IMR-90 (cell line): ENCODE measurements at regions not wholly inside any gene's neighbourhood (a gene's known extent, or its start where the extent isn't known, plus 50 kb on each side); places are given as distances from the start of the nearest gene placed in this dataset. TPM values are rescaled to one million over a fixed set of nuclear protein-coding genes. Genes with fewer than 3 reads are reported as not detected.
"Not testable (repeated sequence)": the region's sequence is repeated elsewhere in the genome, so short reads cannot be mapped to it uniquely, and the experiment has no call there.

Experiments
- ATAC-seq: fragments of 200-7000 bp; cut with Tn5 transposase; 2 replicates; pipeline ENCODE4 v1.9.1; 2020; ENCODE audit warnings: low read depth, mild to moderate bottlenecking, moderate library complexity
- BruUV-seq: library from RNA; stranded (reverse); fragments of 400-500 nt; replicated peaks from 2 replicates; lab custom pipeline; 2021; lab: Mats Ljungman, UMichigan
- CTCF ChIA-PET: fragments of 300-600 bp; formaldehyde crosslinking; extraction: SDS; loops from one replicate; lab custom pipeline; 2021; ENCODE audit warnings: antibody characterized with exemption; lab: Yijun Ruan, JAX
- POLR2A ChIA-PET: fragments of 300-600 bp; sonication (Branson Sonifier 250); formaldehyde crosslinking; loops from one replicate; lab custom pipeline; 2022; ENCODE audit warnings: antibody characterized with exemption; ENCODE audit not compliant: unreplicated experiment; lab: Charles Lee
- DNase-seq: peaks from one replicate; pipeline ENCODE4 v3.0.0; 2013
- H2AFZ ChIP-seq: replicated peaks from 2 replicates; pipeline ENCODE3; 2013; ENCODE audit warnings: low read length, mild to moderate bottlenecking; ENCODE audit not compliant: poor library complexity
- H2AK5ac ChIP-seq: 2 replicates; pipeline ENCODE4 v1.6.1; 2013; ENCODE audit warnings: low read depth, low read length, inconsistent platforms
- H2AK9ac ChIP-seq: replicated peaks from 2 replicates; pipeline ENCODE3; 2013; ENCODE audit warnings: mild to moderate bottlenecking, low read depth, low read length, moderate library complexity; ENCODE audit not compliant: poor library complexity
- H2BK120ac ChIP-seq: 2 replicates; pipeline ENCODE4 v1.6.1; 2013; ENCODE audit warnings: low read depth, low read length, inconsistent platforms
- H2BK15ac ChIP-seq: 3 replicates; pipeline ENCODE4 v1.6.1; 2013; ENCODE audit warnings: low read depth, low read length, inconsistent platforms
- H2BK20ac ChIP-seq: 2 replicates; pipeline ENCODE4 v1.6.1; 2013; ENCODE audit warnings: low read depth, mild to moderate bottlenecking, inconsistent platforms, low read length, moderate library complexity
- H2BK5ac ChIP-seq: 2 replicates; pipeline ENCODE4 v1.6.1; 2013; ENCODE audit warnings: mild to moderate bottlenecking, low read depth, low read length, inconsistent platforms; ENCODE audit not compliant: poor library complexity, severe bottlenecking
- H3K14ac ChIP-seq: replicated peaks from 2 replicates; pipeline ENCODE4 v1.6.1; 2013; ENCODE audit warnings: low read depth, low read length, inconsistent platforms
- H3K18ac ChIP-seq: 2 replicates; pipeline ENCODE4 v1.6.1; 2013; ENCODE audit warnings: low read depth, low read length, control low read depth
- H3K23ac ChIP-seq: 2 replicates; pipeline ENCODE4 v1.6.1; 2013; ENCODE audit warnings: low read depth, low read length, inconsistent platforms
- H3K27ac ChIP-seq: 2 replicates; pipeline ENCODE4 v1.5.1; 2013; ENCODE audit warnings: mild to moderate bottlenecking, control low read depth, low read length; ENCODE audit not compliant: insufficient read depth
- H3K27me3 ChIP-seq: 2 replicates; pipeline ENCODE4 v1.6.1; 2013; ENCODE audit warnings: low read length; ENCODE audit not compliant: control insufficient read depth, insufficient read depth
- H3K36me3 ChIP-seq: 2 replicates; pipeline ENCODE4 v1.6.1; 2013; ENCODE audit warnings: low read length, mixed read lengths; ENCODE audit not compliant: control insufficient read depth, insufficient read depth
- H3K4ac ChIP-seq: 2 replicates; pipeline ENCODE4 v1.6.1; 2013; ENCODE audit warnings: low read depth, low read length, inconsistent platforms
- H3K4me1 ChIP-seq: 2 replicates; pipeline ENCODE4 v1.6.1; 2013; ENCODE audit warnings: low read length, mixed read lengths; ENCODE audit not compliant: control insufficient read depth, insufficient read depth
- H3K4me2 ChIP-seq: 2 replicates; pipeline ENCODE4 v1.6.1; 2013; ENCODE audit warnings: low read depth, mild to moderate bottlenecking, control low read depth, low read length, moderate library complexity
- H3K4me3 ChIP-seq: 2 replicates; pipeline ENCODE4 v1.5.1; 2013; ENCODE audit warnings: low read depth, mild to moderate bottlenecking, control low read depth, low read length, moderate library complexity; ENCODE audit not compliant: insufficient read depth
- H3K56ac ChIP-seq: 2 replicates; pipeline ENCODE4 v1.6.1; 2013; ENCODE audit warnings: low read length, inconsistent platforms; ENCODE audit not compliant: insufficient read depth; ENCODE audit errors: extremely low read depth
- H3K79me1 ChIP-seq, 2 experiments: 2 replicates each; pipeline ENCODE4 v1.6.1; 2013; ENCODE audit warnings: low read length in 2 of 2, inconsistent platforms in 1 of 2, low read depth in 1 of 2
- H3K9ac ChIP-seq: 2 replicates; pipeline ENCODE4 v1.6.1; 2013; ENCODE audit warnings: low read depth, low read length, control low read depth
- H3K9me1 ChIP-seq: 2 replicates; pipeline ENCODE4 v1.6.1; 2013; ENCODE audit warnings: low read length, inconsistent platforms; ENCODE audit not compliant: insufficient read depth
- H3K9me3 ChIP-seq: 2 replicates; pipeline ENCODE4 v1.6.1; 2013; ENCODE audit warnings: low read length; ENCODE audit not compliant: control insufficient read depth, insufficient read depth
- H4K20me1 ChIP-seq: 2 replicates; pipeline ENCODE4 v1.6.1; 2013; ENCODE audit warnings: low read length, inconsistent platforms; ENCODE audit not compliant: insufficient read depth
- H4K5ac ChIP-seq: 2 replicates; pipeline ENCODE4 v1.6.1; 2013; ENCODE audit warnings: mild to moderate bottlenecking, low read depth, low read length, control low read depth
- H4K8ac ChIP-seq, 2 experiments: 2 replicates each; pipeline ENCODE4 v1.6.1; 2013; ENCODE audit warnings: low read depth in 2 of 2, low read length in 2 of 2, control low read depth in 1 of 2, inconsistent platforms in 1 of 2
- H4K91ac ChIP-seq: 2 replicates; pipeline ENCODE4 v1.6.1; 2013; ENCODE audit warnings: low read depth, low read length, inconsistent platforms; ENCODE audit not compliant: insufficient read depth
- WGBS, 2 experiments: methylation state at CpG; one replicate each; pipeline versions ENCODE4 v1.1.5 to v1.1.7; 2013; ENCODE audit warnings: missing lambda C conversion rate in 2 of 2; ENCODE audit not compliant: insufficient read length in 1 of 2; ENCODE audit errors: extremely low coverage in 2 of 2; 5-methylcytosine and 5-hydroxymethylcytosine counted together
- dilution Hi-C: fragments of 300-500 bp; cut with HindIII; formaldehyde crosslinking; loops from one replicate; pipeline ENCODE4 v1.14.3; 2018; ENCODE audit warnings: low sequenced_read_pairs; ENCODE audit not compliant: unreplicated experiment
- in situ Hi-C: fragments of 300-500 bp; cut with MboI; formaldehyde crosslinking; loops from 3 replicates; pipeline ENCODE4 v1.14.3; 2019; ENCODE audit warnings: low sequenced_read_pairs, inconsistent platforms, mixed read lengths
- intact Hi-C: fragments of 100-400 bp; cut with micrococcal nuclease; formaldehyde crosslinking; loops from 2 replicates; pipeline ENCODE4 v1.10.0; 2022
- microRNA-seq, 2 experiments: library from miRNA; stranded (forward) in 1 of 2; unstranded in 1 of 2; fragments of 10-50 nt in 1 of 2; fragments of <30 nt in 1 of 2; gene quantifications in 1 of 2; microRNA quantifications in 1 of 2; one replicate each; pipeline versions ENCODE3 to v1.1.0; 2013 to 2020; ENCODE audit not compliant: insufficient read depth in 1 of 2, insufficient read length in 1 of 2, unreplicated experiment in 1 of 2
- small RNA-seq, 5 experiments: library from RNA; depleted of rRNA; stranded (forward); fragments of <200 nt; gene quantifications; one replicate each; pipeline ENCODE3, GENCODE V24; 2012

GRCh38 chr9:64870594-64870993 is 414.4 kb downstream of the FOXD4L5 start:
- H2BK20ac ChIP-seq, H3K9me1 ChIP-seq, H3K56ac ChIP-seq, H3K18ac ChIP-seq, ATAC-seq, H4K91ac ChIP-seq, H2AK5ac ChIP-seq, CTCF ChIA-PET, H2BK120ac ChIP-seq, dilution Hi-C loops, H3K23ac ChIP-seq, H2BK15ac ChIP-seq, H4K20me1 ChIP-seq, H3K14ac ChIP-seq, intact Hi-C loops, H3K27ac ChIP-seq, H3K4ac ChIP-seq, BruUV-seq, H2AK9ac ChIP-seq, H3K4me1 ChIP-seq, H2AFZ ChIP-seq, H3K36me3 ChIP-seq, H2BK5ac ChIP-seq, H4K5ac ChIP-seq, H3K27me3 ChIP-seq, H3K79me1 ChIP-seq, H3K4me3 ChIP-seq, H3K9ac ChIP-seq, H3K4me2 ChIP-seq, in situ Hi-C loops, H4K8ac ChIP-seq, H3K9me3 ChIP-seq, POLR2A ChIA-PET: not testable (repeated sequence)
- WGBS, 2 experiments: no CpG with 5 or more reads among the region's 2 CpGs
- peak; percentile 0 for DNase-seq

Small RNA genes in the stretch of these regions (microRNA-seq; reads per million reads assigned to microRNA genes)
- not detected for gene RNU6-1293P (ENCODE audit: insufficient read depth, insufficient read length)

Small RNA genes in the stretch of these regions (small RNA-seq; reads per million reads assigned to genes)
- gene RNU6-1293P: 0 reads per million in 5 experiments
